MM.1S (cell line): ENCODE measurements at regions not wholly inside any gene's neighbourhood (a gene's known extent, or its start where the extent isn't known, plus 50 kb on each side); places are given as distances from the start of the nearest gene placed in this dataset.

Experiments used
- EZH2 ChIP-seq: fragments of 300-600 bp; sonication (generic); optimal IDR thresholded peaks from 2 replicates; pipeline ENCODE3; 2017; ENCODE audit warnings: low read depth, mild to moderate bottlenecking, antibody characterized with exemption, low read length, mixed read lengths
- TF ChIP-seq, protein P1 (sequence below): fragments of 300-600 bp; sonication (generic); IDR thresholded peaks from 2 replicates; pipeline ENCODE4 v1.5.1; 2016; ENCODE audit warnings: antibody characterized with exemption, low read length, mixed read lengths

DNA sequence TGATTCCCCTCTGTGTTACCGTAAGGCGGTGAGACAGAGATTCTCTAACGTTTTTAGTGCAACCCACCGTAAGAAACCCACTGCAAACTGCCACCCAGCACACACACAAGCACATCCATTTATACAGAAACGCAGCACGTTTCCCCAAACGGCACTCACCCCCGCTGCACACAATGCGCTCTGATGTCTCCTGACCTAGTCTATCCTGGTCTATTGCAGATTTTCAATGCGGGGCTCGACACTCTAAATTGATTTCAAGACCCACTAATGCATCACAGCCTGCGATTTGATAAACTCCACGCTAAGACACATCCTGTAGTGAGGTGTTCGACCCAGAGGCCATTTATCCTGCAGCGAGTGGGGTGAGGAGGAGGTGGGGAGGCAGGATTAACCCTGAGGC is 63.7 kb upstream of the SULF2 start:
- TF ChIP-seq, protein P1, sequence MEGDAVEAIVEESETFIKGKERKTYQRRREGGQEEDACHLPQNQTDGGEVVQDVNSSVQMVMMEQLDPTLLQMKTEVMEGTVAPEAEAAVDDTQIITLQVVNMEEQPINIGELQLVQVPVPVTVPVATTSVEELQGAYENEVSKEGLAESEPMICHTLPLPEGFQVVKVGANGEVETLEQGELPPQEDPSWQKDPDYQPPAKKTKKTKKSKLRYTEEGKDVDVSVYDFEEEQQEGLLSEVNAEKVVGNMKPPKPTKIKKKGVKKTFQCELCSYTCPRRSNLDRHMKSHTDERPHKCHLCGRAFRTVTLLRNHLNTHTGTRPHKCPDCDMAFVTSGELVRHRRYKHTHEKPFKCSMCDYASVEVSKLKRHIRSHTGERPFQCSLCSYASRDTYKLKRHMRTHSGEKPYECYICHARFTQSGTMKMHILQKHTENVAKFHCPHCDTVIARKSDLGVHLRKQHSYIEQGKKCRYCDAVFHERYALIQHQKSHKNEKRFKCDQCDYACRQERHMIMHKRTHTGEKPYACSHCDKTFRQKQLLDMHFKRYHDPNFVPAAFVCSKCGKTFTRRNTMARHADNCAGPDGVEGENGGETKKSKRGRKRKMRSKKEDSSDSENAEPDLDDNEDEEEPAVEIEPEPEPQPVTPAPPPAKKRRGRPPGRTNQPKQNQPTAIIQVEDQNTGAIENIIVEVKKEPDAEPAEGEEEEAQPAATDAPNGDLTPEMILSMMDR: no peak
- no peak for TF ChIP-seq EZH2
